NCI-H446 treated with DMSO at 0.1 percent for 48 hours (cell line): ENCODE measurements at regions not wholly inside any gene's neighbourhood (a gene's known extent, or its start where the extent isn't known, plus 50 kb on each side); places are given as distances from the start of the nearest gene placed in this dataset.
"Not testable (repeated sequence)": the region's sequence is repeated elsewhere in the genome, so short reads cannot be mapped to it uniquely, and the experiment has no call there.

Source experiments
- DNase-seq: peaks from one replicate; lab custom pipeline; 2025; lab: John Stamatoyannopoulos, UW

GRCh38 chr6:165846123-165846966, 183.3 kb upstream of the PDE10A start:
- DNase-seq = no peak

GRCh38 chr6:165845493-165845892, 182.5 kb upstream of the PDE10A start:
- DNase-seq = no peak

- no peak for DNase-seq
Measured at GRCh38 chr6:165844801-165845364, 181.8 kb upstream of the PDE10A start.

- no peak for DNase-seq
Measured at GRCh38 chr6:165844232-165844631, 181.2 kb upstream of the PDE10A start.

- no peak for DNase-seq
Measured at GRCh38 chr6:165843568-165844113, 180.6 kb upstream of the PDE10A start.

GRCh38 chr6:165843121-165843520, 180.1 kb upstream of the PDE10A start:
- no peak for DNase-seq

- no peak for DNase-seq
Measured at GRCh38 chr6:165842281-165842936, 179.4 kb upstream of the PDE10A start.

DNA sequence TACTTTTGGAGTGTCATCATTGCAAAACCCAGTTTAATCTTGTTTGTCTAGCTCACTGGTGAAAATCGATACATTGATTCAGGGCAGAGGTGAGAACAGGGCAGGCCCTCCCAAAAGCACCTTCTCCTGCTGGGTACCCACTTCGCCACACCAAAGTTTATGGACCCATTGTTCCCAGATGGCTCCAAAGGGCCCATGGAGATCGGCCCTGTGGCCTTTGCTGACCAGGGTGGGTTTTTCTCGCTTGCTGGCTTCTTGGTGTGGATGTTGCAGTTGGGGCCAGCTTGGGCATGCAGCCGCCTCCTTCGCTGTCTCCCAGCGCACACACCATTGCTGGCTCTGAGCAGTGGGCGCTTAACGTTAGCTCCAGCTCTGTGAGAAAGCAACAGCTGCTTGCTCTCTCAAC, 178.1 kb upstream of the PDE10A start:
- DNase-seq = no peak

GRCh38 chr6:165837948-165838745, 175.1 kb upstream of the PDE10A start:
- no peak for DNase-seq

DNA sequence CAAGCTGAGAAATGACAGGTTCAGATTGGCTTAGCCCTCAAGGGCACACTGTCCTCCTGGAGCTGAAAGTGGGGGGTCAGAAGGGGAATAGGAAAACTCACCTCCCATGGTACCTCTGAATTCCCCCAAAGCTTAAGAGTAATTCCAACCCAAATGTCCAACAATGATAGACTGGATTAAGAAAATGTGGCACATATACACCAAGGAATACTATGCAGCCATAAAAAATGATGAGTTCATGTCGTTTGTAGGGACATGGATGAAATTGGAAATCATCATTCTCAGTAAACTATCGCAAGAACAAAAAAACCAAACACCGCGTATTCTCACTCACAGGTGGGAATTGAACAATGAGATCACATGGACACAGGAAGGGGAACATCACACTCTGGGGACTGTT, 173.6 kb upstream of the PDE10A start:
- not testable (repeated sequence) for DNase-seq

- DNase-seq = no peak
Measured at GRCh38 chr6:165835410-165835851, 172.4 kb upstream of the PDE10A start.

GRCh38 chr6:165834613-165835259, 171.7 kb upstream of the PDE10A start:
- DNase-seq = no peak

- no peak for DNase-seq
Measured at GRCh38 chr6:165833355-165833754, 170.3 kb upstream of the PDE10A start.

- no peak for DNase-seq
Measured at GRCh38 chr6:165831812-165832510, 168.9 kb upstream of the PDE10A start.

DNA sequence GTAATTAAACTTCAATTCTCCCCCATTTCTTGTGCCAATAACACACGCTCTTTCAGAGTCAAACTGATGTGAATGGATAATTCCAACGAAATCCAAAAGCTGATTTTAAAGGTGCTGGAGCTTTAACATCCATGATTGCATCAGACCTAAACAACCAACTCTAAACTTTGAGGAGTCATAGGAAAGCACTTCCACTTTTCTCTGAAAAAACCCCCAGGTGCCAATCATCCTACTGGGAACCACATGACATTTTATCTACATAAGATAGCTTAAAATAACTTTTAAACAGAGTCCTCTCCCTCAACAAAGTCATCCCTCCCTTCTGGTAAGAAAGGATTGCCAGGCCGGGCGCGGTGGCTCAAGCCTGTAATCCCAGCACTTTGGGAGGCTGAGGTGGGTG, 167.7 kb upstream of the PDE10A start:
- no peak for DNase-seq

- no peak for DNase-seq
Measured at GRCh38 chr6:165829376-165829775, 166.3 kb upstream of the PDE10A start.

DNA sequence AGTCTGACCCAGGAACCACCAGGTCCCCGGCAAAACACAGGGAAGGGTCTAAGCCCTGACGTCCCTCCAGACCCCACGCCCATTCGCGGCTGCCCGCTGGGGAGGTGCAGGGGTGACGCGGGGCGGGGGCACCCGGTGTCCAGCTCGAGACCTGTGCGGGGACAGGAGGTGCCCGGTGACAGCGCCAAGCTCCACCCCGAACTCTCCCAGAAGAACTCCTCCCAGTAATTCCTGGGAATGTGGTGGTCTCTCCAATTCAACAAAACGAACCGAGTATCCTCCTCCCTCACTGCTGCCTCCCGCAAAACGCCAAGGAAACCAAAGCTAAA, 164.1 kb upstream of the PDE10A start:
- DNase-seq = no peak

DNA sequence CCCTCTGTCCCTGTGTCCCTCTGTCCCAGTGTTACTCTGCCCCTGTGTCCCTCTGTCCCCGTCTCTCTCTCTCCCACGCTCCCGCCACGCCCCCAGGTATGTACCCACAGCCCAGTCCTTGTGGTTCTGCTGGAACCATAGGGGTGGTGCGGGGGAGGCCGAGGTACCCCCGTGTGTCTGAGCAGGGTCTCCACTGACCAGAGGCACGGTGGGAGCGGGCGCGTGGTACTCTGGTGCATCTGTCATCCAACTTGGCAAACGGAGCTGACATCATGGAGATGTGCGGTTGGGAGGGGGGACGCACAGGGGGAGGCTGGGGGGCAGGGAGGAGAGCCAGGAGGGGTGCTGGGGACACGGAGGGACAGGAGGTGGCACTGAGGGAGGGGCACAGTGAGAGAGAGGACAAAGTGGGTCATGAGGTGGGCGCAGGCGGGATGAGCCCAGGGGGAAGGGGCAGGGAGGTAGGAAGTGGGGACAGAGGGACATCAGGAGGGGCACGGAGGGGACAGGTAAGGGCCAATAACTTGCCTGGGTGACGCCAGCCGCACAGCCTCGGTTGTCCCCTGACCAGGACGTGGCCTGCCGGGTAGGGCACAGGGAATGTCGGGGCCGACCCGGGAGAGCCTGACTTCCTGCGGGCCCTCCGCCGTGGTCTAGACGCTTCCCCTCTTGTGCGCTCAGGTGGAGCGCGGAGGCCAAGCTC, 163.6 kb upstream of the PDE10A start:
- no peak for DNase-seq

DNA sequence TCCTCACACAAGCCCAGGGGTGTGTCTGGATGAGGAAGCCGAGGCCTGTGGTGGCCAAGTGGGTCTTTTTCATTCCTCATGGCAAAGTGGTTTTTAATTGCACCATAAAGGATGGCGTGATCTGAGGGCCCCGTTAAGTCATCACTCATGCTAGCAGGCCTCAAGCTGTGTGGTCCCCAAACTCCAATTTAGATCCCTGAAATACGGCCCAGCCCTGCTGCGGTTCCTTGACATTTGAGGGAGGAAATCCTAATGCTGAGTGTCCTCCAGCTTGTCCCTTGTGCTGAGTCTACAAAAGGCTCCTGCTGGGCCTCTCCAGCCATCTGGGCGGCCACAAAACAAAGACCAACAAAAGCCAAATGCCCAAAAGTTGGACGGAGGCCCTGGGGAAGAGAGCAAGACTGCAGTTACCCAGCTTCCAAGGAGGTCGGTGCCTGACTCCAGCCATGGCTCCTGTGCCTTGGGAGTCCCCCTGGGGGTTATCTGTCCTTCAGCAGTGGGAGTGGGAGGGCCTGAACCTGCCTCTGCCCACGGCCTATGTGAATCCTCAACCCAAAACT, 162.3 kb upstream of the PDE10A start:
- DNase-seq = no peak
